HFFc6 (cell line): ENCODE measurements at regions not wholly inside any gene's neighbourhood (a gene's known extent, or its start where the extent isn't known, plus 50 kb on each side); places are given as distances from the start of the nearest gene placed in this dataset.

ENCODE experiments used
- DNase-seq: peaks from one replicate; pipeline ENCODE4 v3.0.0-alpha.2; 2018
- H3K27ac Mint-ChIP-seq: 2 replicates; pipeline ENCODE4 v1.8.0; 2020; ENCODE audit warnings: mild to moderate bottlenecking, mixed read lengths
- H3K27me3 Mint-ChIP-seq: 2 replicates; pipeline ENCODE4 v1.8.0; 2021; ENCODE audit warnings: mild to moderate bottlenecking, moderate library complexity, mixed read lengths; ENCODE audit not compliant: insufficient read depth
- H3K36me3 Mint-ChIP-seq: 2 replicates; pipeline ENCODE4 v1.8.0; 2021; ENCODE audit warnings: low read depth, mixed read lengths
- H3K4me1 Mint-ChIP-seq: 2 replicates; pipeline ENCODE4 v1.8.0; 2020; ENCODE audit warnings: low read depth, mixed read lengths
- H3K4me3 Mint-ChIP-seq: 2 replicates; pipeline ENCODE4 v1.8.0; 2020; ENCODE audit warnings: mild to moderate bottlenecking, moderate library complexity, mixed read lengths
- H3K9me3 Mint-ChIP-seq: 2 replicates; pipeline ENCODE4 v1.8.0; 2020; ENCODE audit warnings: mild to moderate bottlenecking, mixed read lengths
- TF ChIP-seq, protein P1 (sequence below): fragments of 200-600 bp; sonication (generic); IDR thresholded peaks from 2 replicates; pipeline ENCODE4 v1.5.0; 2021; ENCODE audit warnings: antibody characterized with exemption, mild to moderate bottlenecking

DNA sequence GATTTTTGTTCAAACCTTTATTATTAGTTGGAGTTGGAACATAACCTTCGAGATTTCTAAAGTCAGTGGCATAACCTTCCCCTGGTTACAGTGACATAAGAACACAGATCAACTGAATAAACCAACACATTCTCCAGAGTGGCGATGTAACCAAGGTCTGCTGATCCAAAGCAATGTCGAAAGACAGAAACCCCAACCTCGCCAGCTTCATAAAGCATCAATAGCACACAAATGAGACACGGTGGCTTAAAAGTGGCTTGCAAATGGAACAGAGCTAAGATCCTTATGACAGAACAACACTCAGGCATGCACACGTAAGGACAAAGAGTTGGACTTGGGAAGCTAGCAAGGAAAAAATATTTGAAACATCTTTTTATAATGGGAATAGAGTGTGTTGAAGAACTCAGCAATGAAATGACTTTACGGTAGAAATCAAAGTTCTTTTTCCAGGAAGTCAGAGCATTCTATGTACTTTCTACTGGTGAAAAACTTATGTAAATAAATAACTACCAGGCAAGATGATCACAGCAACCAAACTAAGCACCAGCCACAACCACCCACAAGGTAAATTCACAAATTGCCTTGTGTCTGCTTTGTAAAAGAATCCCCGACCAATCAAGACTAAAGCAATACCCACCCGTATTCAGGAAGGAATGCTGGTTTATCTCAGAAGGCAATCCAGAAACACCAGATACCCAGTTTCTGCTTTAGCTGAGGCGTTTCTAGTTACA is 61.0 kb upstream of the NHSL1 start:
- no peak for DNase-seq
- no peaks in the 10 kb centered on the region for H3K36me3 Mint-ChIP-seq
- H3K27ac Mint-ChIP-seq, result no peak overlapping the region
- peaks cover 15% of the 10 kb centered on the region for H3K4me1 Mint-ChIP-seq
- TF ChIP-seq, protein P1, sequence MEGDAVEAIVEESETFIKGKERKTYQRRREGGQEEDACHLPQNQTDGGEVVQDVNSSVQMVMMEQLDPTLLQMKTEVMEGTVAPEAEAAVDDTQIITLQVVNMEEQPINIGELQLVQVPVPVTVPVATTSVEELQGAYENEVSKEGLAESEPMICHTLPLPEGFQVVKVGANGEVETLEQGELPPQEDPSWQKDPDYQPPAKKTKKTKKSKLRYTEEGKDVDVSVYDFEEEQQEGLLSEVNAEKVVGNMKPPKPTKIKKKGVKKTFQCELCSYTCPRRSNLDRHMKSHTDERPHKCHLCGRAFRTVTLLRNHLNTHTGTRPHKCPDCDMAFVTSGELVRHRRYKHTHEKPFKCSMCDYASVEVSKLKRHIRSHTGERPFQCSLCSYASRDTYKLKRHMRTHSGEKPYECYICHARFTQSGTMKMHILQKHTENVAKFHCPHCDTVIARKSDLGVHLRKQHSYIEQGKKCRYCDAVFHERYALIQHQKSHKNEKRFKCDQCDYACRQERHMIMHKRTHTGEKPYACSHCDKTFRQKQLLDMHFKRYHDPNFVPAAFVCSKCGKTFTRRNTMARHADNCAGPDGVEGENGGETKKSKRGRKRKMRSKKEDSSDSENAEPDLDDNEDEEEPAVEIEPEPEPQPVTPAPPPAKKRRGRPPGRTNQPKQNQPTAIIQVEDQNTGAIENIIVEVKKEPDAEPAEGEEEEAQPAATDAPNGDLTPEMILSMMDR, result no peak
- no peaks in the 10 kb centered on the region for H3K9me3 Mint-ChIP-seq
- H3K27me3 Mint-ChIP-seq, result no peaks in the 10 kb centered on the region; the same call in none of the 2 replicates
- H3K4me3 Mint-ChIP-seq, result no peak overlapping the region

- Mint-ChIP-seq H3K36me3 (no peaks in the 10 kb centered on the region), H3K27me3 (no peaks in the 10 kb centered on the region; the same call in none of the 2 replicates), H3K4me3 (no peak overlapping the region), H3K27ac (no peak overlapping the region), H3K4me1 (no peaks in the 10 kb centered on the region), H3K9me3 (no peaks in the 10 kb centered on the region)
- no peak for DNase-seq
- TF ChIP-seq, protein P1, result no peak
These were observed 63.4 kb upstream of the NHSL1 start for GRCh38 chr6:138562691-138563090.

- no peak overlapping the region for H3K4me3 Mint-ChIP-seq
- no peak overlapping the region for H3K27ac Mint-ChIP-seq
- no peaks in the 10 kb centered on the region for H3K4me1 Mint-ChIP-seq
- DNase-seq, result no peak
- TF ChIP-seq, protein P1, result no peak
- H3K36me3 Mint-ChIP-seq, result no peaks in the 10 kb centered on the region
- no peaks in the 10 kb centered on the region; the same call in none of the 2 replicates for H3K27me3 Mint-ChIP-seq
- H3K9me3 Mint-ChIP-seq, result no peaks in the 10 kb centered on the region
These were observed 63.9 kb upstream of the NHSL1 start for GRCh38 chr6:138563231-138563630.

GRCh38 chr6:138563650-138564049 is 64.4 kb upstream of the NHSL1 start:
- DNase-seq, result no peak
- no peaks in the 10 kb centered on the region for H3K9me3 Mint-ChIP-seq
- no peaks in the 10 kb centered on the region for H3K4me1 Mint-ChIP-seq
- TF ChIP-seq, protein P1, result no peak
- no peak overlapping the region for H3K27ac Mint-ChIP-seq
- no peaks in the 10 kb centered on the region; the same call in none of the 2 replicates for H3K27me3 Mint-ChIP-seq
- no peaks in the 10 kb centered on the region for H3K36me3 Mint-ChIP-seq
- no peak overlapping the region for H3K4me3 Mint-ChIP-seq

DNA sequence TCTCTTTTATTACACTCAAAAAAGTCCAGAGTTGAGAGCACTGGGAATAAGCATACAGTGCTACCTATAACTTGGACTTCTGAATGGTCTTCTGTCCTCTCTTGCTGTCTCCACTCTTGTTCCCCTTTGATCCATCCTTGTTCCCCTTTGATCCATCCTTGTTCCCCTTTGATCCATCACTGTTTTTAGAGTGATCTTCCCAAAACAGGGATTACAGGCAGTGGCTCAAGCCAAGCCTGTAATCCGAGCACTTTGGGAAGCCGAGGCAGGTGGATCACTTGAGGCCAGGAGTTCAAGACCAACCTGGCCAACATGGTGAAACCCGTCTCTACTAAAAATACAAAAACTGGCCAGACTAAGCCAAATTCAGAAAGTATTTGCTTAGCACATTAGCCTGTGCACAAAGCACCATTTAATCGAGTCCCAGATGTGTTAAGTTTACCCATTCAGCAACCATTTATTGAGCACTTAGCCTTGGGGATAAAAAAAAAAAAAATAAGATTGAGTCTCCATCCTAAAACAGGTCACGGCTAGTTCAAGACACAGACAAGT is 65.0 kb upstream of the NHSL1 start:
- no peak overlapping the region for H3K4me3 Mint-ChIP-seq
- H3K27ac Mint-ChIP-seq, result no peak overlapping the region
- no peaks in the 10 kb centered on the region; the same call in none of the 2 replicates for H3K27me3 Mint-ChIP-seq
- DNase-seq, result no peak
- H3K4me1 Mint-ChIP-seq, result no peaks in the 10 kb centered on the region
- no peaks in the 10 kb centered on the region for H3K36me3 Mint-ChIP-seq
- H3K9me3 Mint-ChIP-seq, result no peaks in the 10 kb centered on the region
- TF ChIP-seq, protein P1, result no peak
